HG03575 (cell line): ENCODE measurements at regions not wholly inside any gene's neighbourhood (a gene's known extent, or its start where the extent isn't known, plus 50 kb on each side); places are given as distances from the start of the nearest gene placed in this dataset.

Source experiments
- ATAC-seq: cut with Tn5 transposase; IDR thresholded peaks from one replicate; pipeline ENCODE4 v1.9.1; 2021; ENCODE audit not compliant: unreplicated experiment, insufficient number of reproducible peaks, low FRiP score; ENCODE audit errors: extremely low read depth

- no peak for ATAC-seq
Observed at GRCh38 chr4:130293692-130294091, 1197.7 kb downstream of the C4orf33 start.

- no peak for ATAC-seq
Observed at GRCh38 chr4:130296448-130296847, 1200.5 kb downstream of the C4orf33 start.

GRCh38 chr4:130306566-130306965 lies 1210.6 kb downstream of the C4orf33 start:
- ATAC-seq = no peak

- no peak for ATAC-seq
Observed at GRCh38 chr4:130309221-130309620, 1213.3 kb downstream of the C4orf33 start.

- ATAC-seq = no peak
Observed at GRCh38 chr4:130322439-130322838, 1226.5 kb downstream of the C4orf33 start.

- ATAC-seq = no peak
Observed at GRCh38 chr4:130329036-130329435, 1233.1 kb downstream of the C4orf33 start.

- ATAC-seq = no peak
Observed at GRCh38 chr4:130333241-130333759, 1237.3 kb downstream of the C4orf33 start.

- ATAC-seq = no peak
Observed at GRCh38 chr4:130335417-130336194, 1239.7 kb downstream of the C4orf33 start.

- peak; percentile 88 for ATAC-seq
Observed at GRCh38 chr4:130336585-130337217, 1240.7 kb downstream of the C4orf33 start.

- ATAC-seq = no peak
Observed at GRCh38 chr4:130338851-130339250, 1242.9 kb downstream of the C4orf33 start.

GRCh38 chr4:130349745-130350144 lies 1253.8 kb downstream of the C4orf33 start:
- ATAC-seq = no peak

- no peak for ATAC-seq
Observed at GRCh38 chr4:130356873-130357272, 1260.9 kb downstream of the C4orf33 start.

GRCh38 chr4:130359542-130359941 lies 1263.6 kb downstream of the C4orf33 start:
- no peak for ATAC-seq

- no peak for ATAC-seq
Observed at GRCh38 chr4:130361616-130362015, 1265.7 kb downstream of the C4orf33 start.

GRCh38 chr4:130368668-130369067 lies 1272.7 kb downstream of the C4orf33 start:
- ATAC-seq = no peak

- no peak for ATAC-seq
Observed at GRCh38 chr4:130393231-130393630, 1297.3 kb downstream of the C4orf33 start.

GRCh38 chr4:130393642-130394041 lies 1297.7 kb downstream of the C4orf33 start:
- ATAC-seq = no peak

- no peak for ATAC-seq
Observed at GRCh38 chr4:130395871-130396270, 1299.9 kb downstream of the C4orf33 start.

GRCh38 chr4:130403221-130403620 lies 1307.3 kb downstream of the C4orf33 start:
- no peak for ATAC-seq

- no peak for ATAC-seq
Observed at GRCh38 chr4:130416228-130416627, 1320.3 kb downstream of the C4orf33 start.
